Thyroid gland (tissue), 4 donors: ENCODE measurements at regions not wholly inside any gene's neighbourhood (a gene's known extent, or its start where the extent isn't known, plus 50 kb on each side); places are given as distances from the start of the nearest gene placed in this dataset.
A peak's percentile ranks its signal among the peaks of the same experiment; 100 is the strongest.

Source experiments
- DNase-seq, 2 donors: peaks; one replicate each; pipeline ENCODE4 v3.0.0-alpha.2; 2019
- H3K27ac ChIP-seq, 3 donors: fragments of 200-600 bp; sonication (generic); 1 replicate in 2 of 3; 2 replicates in 1 of 3; pipeline ENCODE4 v1.5.1; 2016 to 2019; ENCODE audit warnings: mild to moderate bottlenecking in 1 of 3, moderate library complexity in 1 of 3
- H3K27me3 ChIP-seq: fragments of 200-600 bp; sonication (generic); one replicate; pipeline ENCODE4 v1.5.1; 2019
- H3K36me3 ChIP-seq, 2 donors: fragments of 200-600 bp; sonication (generic); one replicate each; pipeline ENCODE4 v1.5.1; 2016 to 2019
- H3K4me1 ChIP-seq, 2 donors: fragments of 200-600 bp; sonication (generic); one replicate each; pipeline ENCODE4 v1.5.1; 2017 to 2019
- H3K4me3 ChIP-seq, 3 donors: fragments of 200-600 bp; sonication (generic); replicated peaks in 1 of 3; 1 replicate in 2 of 3; 2 replicates in 1 of 3; pipeline ENCODE4 v1.5.1; 2016; ENCODE audit warnings: mild to moderate bottlenecking in 1 of 3
- H3K9me3 ChIP-seq: fragments of 200-600 bp; sonication (generic); one replicate; pipeline ENCODE4 v1.5.1; 2017
- POLR2A ChIP-seq, 2 donors: fragments of 450-650 bp; IDR thresholded peaks; one replicate each; pipeline ENCODE4 v1.6.1; 2017; ENCODE audit warnings: antibody characterized with exemption in 2 of 2, mild to moderate bottlenecking in 2 of 2, moderate library complexity in 1 of 2
- WGBS, 2 donors: methylation state at CpG; one replicate each; pipeline ENCODE4 v1.1.5; 2017; 5-methylcytosine and 5-hydroxymethylcytosine counted together
- intact Hi-C: fragments of 100-400 bp; cut with DNase I; formaldehyde crosslinking; loops from one replicate; pipeline ENCODE4 v1.15.1; 2023
- TF ChIP-seq, protein P1 (sequence below), 6 experiments: fragments of 200-600 bp in 3 of 6; fragments of 450-650 bp in 3 of 6; sonication (generic) in 3 of 6; IDR thresholded peaks; one replicate each; pipeline ENCODE4 v1.5.1; 2016 to 2019; ENCODE audit warnings: antibody characterized with exemption in 6 of 6, mild to moderate bottlenecking in 2 of 6, inconsistent platforms in 1 of 6, moderate library complexity in 1 of 6

GRCh38 chr13:22499919-22500318 lies 680.9 kb upstream of the SGCG start:
- intact Hi-C loops = no loop called here

DNA sequence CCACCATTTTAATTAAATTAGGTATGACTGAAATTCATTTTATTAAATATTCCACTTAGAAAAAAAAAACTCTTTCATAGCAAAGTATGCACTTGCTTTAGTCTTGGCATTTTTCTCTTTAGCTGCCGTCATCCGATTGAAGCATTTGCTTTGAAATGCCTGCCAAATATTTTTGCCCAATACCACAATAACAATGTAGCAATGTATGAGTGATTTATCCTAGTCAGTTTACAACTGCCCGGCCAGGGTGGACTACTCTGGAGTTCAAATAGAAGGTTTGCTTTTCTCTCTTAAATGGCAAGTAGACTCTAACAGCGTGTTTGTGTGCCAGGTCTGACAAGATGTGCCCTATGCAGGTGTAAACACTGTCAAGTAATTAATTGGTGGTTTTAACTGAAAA lies 675.3 kb upstream of the SGCG start:
- H3K27ac ChIP-seq = peak overlapping the region in 1 of 3 donors; percentile 7
- no peaks in the 10 kb centered on the region for H3K9me3 ChIP-seq
- no peak overlapping the region for H3K4me3 ChIP-seq
- H3K36me3 ChIP-seq = no peaks in the 10 kb centered on the region
- H3K4me1 ChIP-seq = peaks cover 3 to 12% of the 10 kb centered on the region in 2 donors
- WGBS, 2 donors = 26 to 28% methylated on average over 4 of the region's 4 CpGs
- no peak for TF ChIP-seq POLR2A (IDR thresholded peaks at IDR 0.05)
- TF ChIP-seq, protein P1, sequence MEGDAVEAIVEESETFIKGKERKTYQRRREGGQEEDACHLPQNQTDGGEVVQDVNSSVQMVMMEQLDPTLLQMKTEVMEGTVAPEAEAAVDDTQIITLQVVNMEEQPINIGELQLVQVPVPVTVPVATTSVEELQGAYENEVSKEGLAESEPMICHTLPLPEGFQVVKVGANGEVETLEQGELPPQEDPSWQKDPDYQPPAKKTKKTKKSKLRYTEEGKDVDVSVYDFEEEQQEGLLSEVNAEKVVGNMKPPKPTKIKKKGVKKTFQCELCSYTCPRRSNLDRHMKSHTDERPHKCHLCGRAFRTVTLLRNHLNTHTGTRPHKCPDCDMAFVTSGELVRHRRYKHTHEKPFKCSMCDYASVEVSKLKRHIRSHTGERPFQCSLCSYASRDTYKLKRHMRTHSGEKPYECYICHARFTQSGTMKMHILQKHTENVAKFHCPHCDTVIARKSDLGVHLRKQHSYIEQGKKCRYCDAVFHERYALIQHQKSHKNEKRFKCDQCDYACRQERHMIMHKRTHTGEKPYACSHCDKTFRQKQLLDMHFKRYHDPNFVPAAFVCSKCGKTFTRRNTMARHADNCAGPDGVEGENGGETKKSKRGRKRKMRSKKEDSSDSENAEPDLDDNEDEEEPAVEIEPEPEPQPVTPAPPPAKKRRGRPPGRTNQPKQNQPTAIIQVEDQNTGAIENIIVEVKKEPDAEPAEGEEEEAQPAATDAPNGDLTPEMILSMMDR (IDR thresholded peaks at IDR 0.05) = no peak
- H3K27me3 ChIP-seq = no peaks in the 10 kb centered on the region
- DNase-seq = no peak
- intact Hi-C loops = no loop called here

More at GRCh38 chr13:22499919-22500318, 680.9 kb upstream of the SGCG start:
- H3K9me3 ChIP-seq = no peaks in the 10 kb centered on the region
- H3K36me3 ChIP-seq = no peaks in the 10 kb centered on the region
- H3K27me3 ChIP-seq = no peaks in the 10 kb centered on the region
- DNase-seq = no peak
- peaks cover 0 to under 1% of the 10 kb centered on the region in 2 donors for H3K4me1 ChIP-seq
- no peak overlapping the region for H3K4me3 ChIP-seq
- no peak overlapping the region for H3K27ac ChIP-seq
- TF ChIP-seq, protein P1 (IDR thresholded peaks at IDR 0.05) = no peak
- TF ChIP-seq POLR2A (IDR thresholded peaks at IDR 0.05) = no peak

DNA sequence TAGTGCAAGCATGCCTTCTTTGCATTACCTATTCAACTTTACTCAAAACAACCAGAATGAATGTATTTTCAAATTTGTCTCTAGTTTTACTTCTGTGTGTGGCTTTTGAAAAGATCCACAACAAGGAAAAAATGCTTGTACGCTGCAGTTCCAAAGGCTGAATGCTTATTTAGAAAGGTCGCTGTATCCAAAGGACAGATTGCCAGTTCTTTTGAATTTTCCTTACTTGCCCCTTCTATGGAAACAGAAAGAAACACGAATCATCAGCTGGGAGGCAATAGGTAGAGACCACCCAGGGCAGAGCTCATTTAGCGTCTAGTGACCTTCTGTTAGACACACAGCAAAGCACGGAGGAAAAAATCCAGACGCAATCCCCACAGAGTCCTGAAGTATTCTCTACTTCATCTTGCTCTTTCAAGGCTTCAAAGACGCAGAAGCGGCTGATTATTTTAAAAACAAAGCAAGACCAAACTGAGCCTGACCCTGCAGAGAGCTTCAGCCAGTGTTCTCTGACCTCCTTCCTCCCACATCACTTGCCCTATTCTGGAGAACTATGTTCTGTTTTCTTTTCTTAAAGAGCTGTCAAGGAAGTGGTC lies 674.6 kb upstream of the SGCG start:
- no peak overlapping the region for H3K4me3 ChIP-seq
- no peaks in the 10 kb centered on the region for H3K27me3 ChIP-seq
- TF ChIP-seq, protein P1 (IDR thresholded peaks at IDR 0.05) = no peak
- TF ChIP-seq POLR2A (IDR thresholded peaks at IDR 0.05) = no peak
- peak overlapping the region in 1 of 3 donors; percentile 7 for H3K27ac ChIP-seq
- H3K9me3 ChIP-seq = no peaks in the 10 kb centered on the region
- intact Hi-C loops = no loop called here
- peaks cover 3 to 12% of the 10 kb centered on the region in 2 donors for H3K4me1 ChIP-seq
- no peaks in the 10 kb centered on the region for H3K36me3 ChIP-seq
- WGBS, 2 donors = 15 to 23% methylated on average over 8 of the region's 8 CpGs
- no peak for DNase-seq

DNA sequence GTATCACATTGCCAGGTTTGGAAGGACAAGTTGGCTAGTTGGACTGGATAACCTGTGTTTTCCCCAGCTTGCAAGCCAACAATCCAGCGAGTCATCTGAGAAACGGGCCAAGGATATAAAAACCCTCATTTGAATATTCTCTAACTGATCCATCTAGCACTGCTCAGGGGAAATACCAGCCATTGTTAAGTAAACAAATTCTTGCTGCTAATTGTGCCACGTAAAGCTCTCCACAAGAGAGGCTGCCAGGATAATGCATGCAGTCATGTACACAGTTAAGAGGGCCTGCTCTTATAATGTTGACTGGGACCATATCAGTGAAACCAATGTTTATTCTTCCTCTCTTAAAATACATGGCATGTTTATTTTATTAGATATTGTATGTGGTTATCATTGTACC lies 663.2 kb upstream of the SGCG start:
- Histone ChIP-seq H3K9me3 (no peaks in the 10 kb centered on the region), H3K27me3 (no peaks in the 10 kb centered on the region), H3K4me1 (peaks cover 3 to 5% of the 10 kb centered on the region in 2 donors), H3K36me3 (no peaks in the 10 kb centered on the region), H3K27ac (no peak overlapping the region), H3K4me3 (no peak overlapping the region)
- 26 to 42% methylated on average over 3 of the region's 3 CpGs for WGBS, 2 donors
- no peak for DNase-seq
- TF ChIP-seq, protein P1 (IDR thresholded peaks at IDR 0.05) = no peak
- no peak for TF ChIP-seq POLR2A (IDR thresholded peaks at IDR 0.05)
- intact Hi-C loops = no loop called here

GRCh38 chr13:22536851-22537250 lies 643.9 kb upstream of the SGCG start:
- intact Hi-C loops = no loop called here
- Histone ChIP-seq H3K4me1 (no peaks in the 10 kb centered on the region), H3K4me3 (no peak overlapping the region), H3K27me3 (no peaks in the 10 kb centered on the region), H3K9me3 (no peaks in the 10 kb centered on the region), H3K27ac (no peak overlapping the region), H3K36me3 (no peaks in the 10 kb centered on the region)
- no peak for TF ChIP-seq POLR2A (IDR thresholded peaks at IDR 0.05)
- TF ChIP-seq, protein P1 (IDR thresholded peaks at IDR 0.05) = no peak
- 85 to 89% methylated on average over 4 of the region's 4 CpGs for WGBS, 2 donors
- DNase-seq = no peak
